ENCODE measurements at regions not wholly inside any gene's neighbourhood (a gene's known extent, or its start where the extent isn't known, plus 50 kb on each side); places are given as distances from the start of the nearest gene placed in this dataset.

DNA sequence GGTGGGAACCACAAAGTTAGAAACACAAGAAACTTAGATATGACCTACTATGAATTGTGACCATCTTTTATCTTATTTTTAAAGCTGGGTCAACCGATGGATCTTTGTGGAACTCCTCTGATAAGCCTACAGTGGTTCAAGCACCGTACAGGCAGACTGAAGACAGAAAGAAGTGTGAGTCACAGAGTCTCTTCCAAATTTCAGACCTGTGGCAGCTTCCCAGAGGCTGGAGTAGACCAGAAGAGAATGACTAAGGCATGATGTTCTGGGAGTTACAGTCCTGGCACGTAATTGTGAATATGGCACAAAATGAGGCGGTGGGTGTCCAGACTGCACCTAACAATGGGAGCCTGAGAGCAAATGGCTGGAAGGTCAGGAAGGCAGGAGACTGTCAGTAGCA, 70.0 kb downstream of the LMO4 start:
- Histone ChIP-seq H3K27me3 (replicated peaks) (no peaks in the 10 kb centered on the region), H3K4me3 (ENCODE audit: low read depth, low read length) (no peak overlapping the region), H3K36me3 (replicated peaks) (no peaks in the 10 kb centered on the region), H3K27ac (no peak overlapping the region)
- in situ Hi-C loops (cut with HindIII; ENCODE audit: low pct_ligation_motif_present, low sequenced_read_pairs) = no loop called here
- DNase-seq = peak; percentile 7
- no peak for TF ChIP-seq CTCF (IDR thresholded peaks at IDR 0.05; ENCODE audit: low read depth, low read length, missing control alignments)

DNA sequence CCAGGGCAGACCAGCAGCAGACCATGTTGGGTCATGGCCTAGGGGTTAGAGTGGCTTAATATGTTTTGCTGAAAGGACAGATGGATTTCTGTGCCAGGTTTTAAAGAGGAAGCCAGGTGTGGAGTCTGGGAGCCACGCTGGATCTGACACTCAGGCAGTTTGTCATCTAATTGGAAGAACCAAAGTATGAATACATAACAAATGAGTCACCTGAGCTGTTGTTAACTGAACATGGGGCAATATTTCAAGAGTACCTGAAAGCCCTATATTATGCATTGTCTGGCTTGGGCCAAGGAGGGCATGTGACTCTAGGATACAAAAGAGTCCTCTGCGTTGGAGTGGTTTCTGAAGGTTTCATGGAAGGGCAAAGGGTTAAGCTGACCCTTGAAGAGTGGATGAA, 70.6 kb downstream of the LMO4 start:
- DNase-seq = no peak
- Histone ChIP-seq H3K27me3 (replicated peaks) (no peaks in the 10 kb centered on the region), H3K4me3 (ENCODE audit: low read depth, low read length) (no peak overlapping the region), H3K27ac (no peak overlapping the region), H3K36me3 (replicated peaks) (no peaks in the 10 kb centered on the region)
- TF ChIP-seq CTCF (IDR thresholded peaks at IDR 0.05; ENCODE audit: low read depth, low read length, missing control alignments) = no peak
- in situ Hi-C loops (cut with HindIII; ENCODE audit: low pct_ligation_motif_present, low sequenced_read_pairs) = no loop called here

- Histone ChIP-seq H3K27ac (no peak overlapping the region), H3K27me3 (replicated peaks) (no peaks in the 10 kb centered on the region), H3K4me3 (ENCODE audit: low read depth, low read length) (no peak overlapping the region), H3K36me3 (replicated peaks) (no peaks in the 10 kb centered on the region)
- no peak for DNase-seq
- in situ Hi-C loops (cut with HindIII; ENCODE audit: low pct_ligation_motif_present, low sequenced_read_pairs) = no loop called here
- no peak for TF ChIP-seq CTCF (IDR thresholded peaks at IDR 0.05; ENCODE audit: low read depth, low read length, missing control alignments)
Measured at GRCh38 chr1:87399701-87400100, 71.0 kb downstream of the LMO4 start.

DNA sequence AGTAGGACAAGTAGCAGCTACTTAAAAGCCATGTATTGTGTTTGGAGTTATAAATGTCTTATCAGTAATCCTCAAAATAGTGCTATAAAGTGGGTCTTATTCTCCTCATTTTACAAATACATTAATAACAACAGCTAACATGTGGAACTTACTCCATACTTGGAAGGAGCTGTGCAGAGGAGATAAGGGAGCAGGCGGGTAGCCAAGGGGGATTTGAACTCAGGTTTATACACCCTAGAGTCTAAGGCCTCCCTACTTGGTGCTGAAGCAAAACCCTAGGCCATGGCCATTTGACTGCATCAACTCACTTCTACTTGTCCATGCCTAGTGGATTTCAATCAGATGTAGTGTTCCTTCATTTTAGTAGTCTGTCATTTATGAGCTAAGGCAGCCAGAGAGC, 72.1 kb downstream of the LMO4 start:
- Histone ChIP-seq H3K27me3 (replicated peaks) (no peaks in the 10 kb centered on the region), H3K4me3 (ENCODE audit: low read depth, low read length) (no peak overlapping the region), H3K27ac (no peak overlapping the region), H3K36me3 (replicated peaks) (no peaks in the 10 kb centered on the region)
- no peak for DNase-seq
- TF ChIP-seq CTCF (IDR thresholded peaks at IDR 0.05; ENCODE audit: low read depth, low read length, missing control alignments) = no peak
- in situ Hi-C loops (cut with HindIII; ENCODE audit: low pct_ligation_motif_present, low sequenced_read_pairs) = no loop called here

- DNase-seq = no peak
- Histone ChIP-seq H3K27me3 (replicated peaks) (no peaks in the 10 kb centered on the region), H3K4me3 (ENCODE audit: low read depth, low read length) (no peak overlapping the region), H3K27ac (no peak overlapping the region), H3K36me3 (replicated peaks) (no peaks in the 10 kb centered on the region)
- no peak for TF ChIP-seq CTCF (IDR thresholded peaks at IDR 0.05; ENCODE audit: low read depth, low read length, missing control alignments)
- in situ Hi-C loops (cut with HindIII; ENCODE audit: low pct_ligation_motif_present, low sequenced_read_pairs) = no loop called here
Measured at GRCh38 chr1:87402241-87403002, 73.7 kb downstream of the LMO4 start.

Data from brain microvascular endothelial cell (primary cell).